PC-3 (cell line): ENCODE measurements at regions not wholly inside any gene's neighbourhood (a gene's known extent, or its start where the extent isn't known, plus 50 kb on each side); places are given as distances from the start of the nearest gene placed in this dataset.

Experiments
- EZH2 ChIP-seq: fragments of 300-600 bp; sonication (generic); IDR thresholded peaks from one replicate; pipeline ENCODE4 v1.6.1; 2017; ENCODE audit warnings: antibody characterized with exemption, mild to moderate bottlenecking, low read length; ENCODE audit not compliant: unreplicated experiment
- TF ChIP-seq, protein P1 (sequence below): fragments of 300-600 bp; sonication (generic); conservative IDR thresholded peaks from 2 replicates; pipeline ENCODE4 v1.5.1; 2017; ENCODE audit warnings: antibody characterized with exemption, low read depth, mild to moderate bottlenecking, low read length

GRCh38 chr2:66926594-66927112, 470.5 kb upstream of the ETAA1 start:
- TF ChIP-seq, protein P1, sequence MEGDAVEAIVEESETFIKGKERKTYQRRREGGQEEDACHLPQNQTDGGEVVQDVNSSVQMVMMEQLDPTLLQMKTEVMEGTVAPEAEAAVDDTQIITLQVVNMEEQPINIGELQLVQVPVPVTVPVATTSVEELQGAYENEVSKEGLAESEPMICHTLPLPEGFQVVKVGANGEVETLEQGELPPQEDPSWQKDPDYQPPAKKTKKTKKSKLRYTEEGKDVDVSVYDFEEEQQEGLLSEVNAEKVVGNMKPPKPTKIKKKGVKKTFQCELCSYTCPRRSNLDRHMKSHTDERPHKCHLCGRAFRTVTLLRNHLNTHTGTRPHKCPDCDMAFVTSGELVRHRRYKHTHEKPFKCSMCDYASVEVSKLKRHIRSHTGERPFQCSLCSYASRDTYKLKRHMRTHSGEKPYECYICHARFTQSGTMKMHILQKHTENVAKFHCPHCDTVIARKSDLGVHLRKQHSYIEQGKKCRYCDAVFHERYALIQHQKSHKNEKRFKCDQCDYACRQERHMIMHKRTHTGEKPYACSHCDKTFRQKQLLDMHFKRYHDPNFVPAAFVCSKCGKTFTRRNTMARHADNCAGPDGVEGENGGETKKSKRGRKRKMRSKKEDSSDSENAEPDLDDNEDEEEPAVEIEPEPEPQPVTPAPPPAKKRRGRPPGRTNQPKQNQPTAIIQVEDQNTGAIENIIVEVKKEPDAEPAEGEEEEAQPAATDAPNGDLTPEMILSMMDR = no peak
- no peak for TF ChIP-seq EZH2
